Stimulated activated naive CD8-positive, alpha-beta T cell treated with anti-CD3 and anti-CD28 coated beads, Interleukin-15, amount 100 ng/mL, for 72 hours (primary cell): ENCODE measurements at regions not wholly inside any gene's neighbourhood (a gene's known extent, or its start where the extent isn't known, plus 50 kb on each side); places are given as distances from the start of the nearest gene placed in this dataset.

Experiments used
- ATAC-seq: fragments of 150-1000 bp; cut with Tn5 transposase; 2 replicates; pipeline ENCODE4 v1.10.0; 2021; ENCODE audit warnings: mild to moderate bottlenecking, moderate library complexity
- DNase-seq, 2 donors: peaks; one replicate each; pipeline ENCODE4 v3.0.0; 2021 to 2022
- H3K27ac Mint-ChIP-seq, 2 donors: one replicate each; pipeline ENCODE4 v1.8.0; 2022; ENCODE audit warnings: mild to moderate bottlenecking in 2 of 2, mixed read lengths in 2 of 2, moderate library complexity in 2 of 2
- H3K27me3 Mint-ChIP-seq: one replicate; pipeline ENCODE4 v1.8.0; 2022; ENCODE audit warnings: mixed read lengths
- H3K4me1 Mint-ChIP-seq: one replicate; pipeline ENCODE4 v1.8.0; 2022; ENCODE audit warnings: mild to moderate bottlenecking, mixed read lengths
- H3K4me3 Mint-ChIP-seq, 2 donors: one replicate each; pipeline ENCODE4 v1.8.0; 2022; ENCODE audit warnings: mild to moderate bottlenecking in 2 of 2, mixed read lengths in 2 of 2, moderate library complexity in 1 of 2
- H3K9me3 Mint-ChIP-seq, 2 donors: one replicate each; pipeline ENCODE4 v1.8.0; 2022; ENCODE audit warnings: mixed read lengths in 2 of 2

GRCh38 chr9:26266146-26266793, 588.0 kb upstream of the TUSC1 start:
- ATAC-seq (no peak), DNase-seq (no peak)
- Mint-ChIP-seq H3K4me3 (no peak overlapping the region), H3K4me1 (no peaks in the 10 kb centered on the region), H3K9me3 (peaks cover 0 to 12% of the 10 kb centered on the region in 2 donors), H3K27me3 (no peaks in the 10 kb centered on the region), H3K27ac (no peak overlapping the region)

- no peaks in the 10 kb centered on the region for H3K27me3 Mint-ChIP-seq
- DNase-seq (no peak), ATAC-seq (no peak)
- no peak overlapping the region for H3K4me3 Mint-ChIP-seq
- no peaks in the 10 kb centered on the region for H3K4me1 Mint-ChIP-seq
- no peak overlapping the region for H3K27ac Mint-ChIP-seq
- H3K9me3 Mint-ChIP-seq, result peaks cover 0 to 16% of the 10 kb centered on the region in 2 donors
Measured at GRCh38 chr9:26264709-26265601, 586.7 kb upstream of the TUSC1 start.

GRCh38 chr9:26263478-26263877, 585.2 kb upstream of the TUSC1 start:
- ATAC-seq (no peak), DNase-seq (no peak)
- H3K27me3 Mint-ChIP-seq, result no peaks in the 10 kb centered on the region
- H3K9me3 Mint-ChIP-seq, result peaks cover 0 to 16% of the 10 kb centered on the region in 2 donors
- no peak overlapping the region for H3K27ac Mint-ChIP-seq
- no peak overlapping the region for H3K4me3 Mint-ChIP-seq
- no peaks in the 10 kb centered on the region for H3K4me1 Mint-ChIP-seq

- H3K4me1 Mint-ChIP-seq, result no peaks in the 10 kb centered on the region
- DNase-seq, result no peak
- H3K4me3 Mint-ChIP-seq, result no peak overlapping the region
- H3K27me3 Mint-ChIP-seq, result no peaks in the 10 kb centered on the region
- H3K9me3 Mint-ChIP-seq, result peaks cover 0 to 16% of the 10 kb centered on the region in 2 donors
- no peak overlapping the region for H3K27ac Mint-ChIP-seq
- ATAC-seq, result no peak
Measured at GRCh38 chr9:26262421-26263107, 584.3 kb upstream of the TUSC1 start.

GRCh38 chr9:26261503-26262330, 583.5 kb upstream of the TUSC1 start:
- DNase-seq (no peak), ATAC-seq (no peak)
- H3K4me3 Mint-ChIP-seq, result no peak overlapping the region
- H3K9me3 Mint-ChIP-seq, result peaks cover 0 to 14% of the 10 kb centered on the region in 2 donors
- no peaks in the 10 kb centered on the region for H3K27me3 Mint-ChIP-seq
- no peaks in the 10 kb centered on the region for H3K4me1 Mint-ChIP-seq
- no peak overlapping the region for H3K27ac Mint-ChIP-seq

GRCh38 chr9:26260238-26260637, 582.0 kb upstream of the TUSC1 start:
- Mint-ChIP-seq H3K9me3 (peaks cover 0 to 9% of the 10 kb centered on the region in 2 donors), H3K27ac (no peak overlapping the region), H3K4me3 (no peak overlapping the region), H3K4me1 (no peaks in the 10 kb centered on the region), H3K27me3 (no peaks in the 10 kb centered on the region)
- no peak for DNase-seq
- no peak for ATAC-seq

GRCh38 chr9:26247861-26248260, 569.6 kb upstream of the TUSC1 start:
- Mint-ChIP-seq H3K27me3 (no peaks in the 10 kb centered on the region), H3K4me3 (no peak overlapping the region), H3K9me3 (peaks cover 15 to 17% of the 10 kb centered on the region in 2 donors), H3K4me1 (no peaks in the 10 kb centered on the region), H3K27ac (no peak overlapping the region)
- ATAC-seq, result no peak
- no peak for DNase-seq

GRCh38 chr9:26244661-26245451, 566.6 kb upstream of the TUSC1 start:
- ATAC-seq (no peak), DNase-seq (no peak)
- H3K4me1 Mint-ChIP-seq, result no peaks in the 10 kb centered on the region
- H3K9me3 Mint-ChIP-seq, result peaks cover 15 to 17% of the 10 kb centered on the region in 2 donors
- no peak overlapping the region for H3K27ac Mint-ChIP-seq
- H3K4me3 Mint-ChIP-seq, result no peak overlapping the region
- no peaks in the 10 kb centered on the region for H3K27me3 Mint-ChIP-seq

- Mint-ChIP-seq H3K27ac (no peak overlapping the region), H3K4me3 (no peak overlapping the region), H3K4me1 (no peaks in the 10 kb centered on the region), H3K27me3 (no peaks in the 10 kb centered on the region), H3K9me3 (peaks cover 4 to 7% of the 10 kb centered on the region in 2 donors)
- DNase-seq (no peak), ATAC-seq (no peak)
Measured at GRCh38 chr9:26243726-26244125, 565.5 kb upstream of the TUSC1 start.

- no peaks in the 10 kb centered on the region for H3K27me3 Mint-ChIP-seq
- H3K4me3 Mint-ChIP-seq, result no peak overlapping the region
- no peaks in the 10 kb centered on the region for H3K4me1 Mint-ChIP-seq
- no peak for ATAC-seq
- peaks cover 0 to 4% of the 10 kb centered on the region in 2 donors for H3K9me3 Mint-ChIP-seq
- H3K27ac Mint-ChIP-seq, result no peak overlapping the region
- no peak for DNase-seq
Measured at GRCh38 chr9:26243029-26243697, 564.9 kb upstream of the TUSC1 start.

GRCh38 chr9:26240020-26240419, 561.8 kb upstream of the TUSC1 start:
- no peak for DNase-seq
- ATAC-seq, result no peak
- Mint-ChIP-seq H3K27me3 (no peaks in the 10 kb centered on the region), H3K4me1 (no peaks in the 10 kb centered on the region), H3K4me3 (no peak overlapping the region), H3K27ac (no peak overlapping the region), H3K9me3 (peaks cover 2 to 5% of the 10 kb centered on the region in 2 donors)

GRCh38 chr9:26237256-26237655, 559.0 kb upstream of the TUSC1 start:
- Mint-ChIP-seq H3K4me1 (no peaks in the 10 kb centered on the region), H3K4me3 (no peak overlapping the region)

GRCh38 chr9:26234865-26235264, 556.6 kb upstream of the TUSC1 start:
- Mint-ChIP-seq H3K4me3 (no peak overlapping the region), H3K4me1 (no peaks in the 10 kb centered on the region), H3K9me3 (peaks cover 10% of the 10 kb centered on the region in 2 donors), H3K27me3 (no peaks in the 10 kb centered on the region), H3K27ac (no peak overlapping the region)
- DNase-seq (no peak), ATAC-seq (no peak)

More at GRCh38 chr9:26237256-26237655, 559.0 kb upstream of the TUSC1 start:
- no peak overlapping the region for H3K27ac Mint-ChIP-seq
- DNase-seq, result no peak
- no peaks in the 10 kb centered on the region for H3K27me3 Mint-ChIP-seq
- peaks cover 9 to 10% of the 10 kb centered on the region in 2 donors for H3K9me3 Mint-ChIP-seq
- no peak for ATAC-seq

GRCh38 chr9:26231391-26231790, 553.1 kb upstream of the TUSC1 start:
- H3K27me3 Mint-ChIP-seq, result no peaks in the 10 kb centered on the region
- H3K4me3 Mint-ChIP-seq, result no peak overlapping the region
- DNase-seq (no peak), ATAC-seq (no peak)
- peaks cover 10 to 15% of the 10 kb centered on the region in 2 donors for H3K9me3 Mint-ChIP-seq
- no peak overlapping the region for H3K27ac Mint-ChIP-seq
- no peaks in the 10 kb centered on the region for H3K4me1 Mint-ChIP-seq
